K562 (cell line): ENCODE measurements at regions not wholly inside any gene's neighbourhood (a gene's known extent, or its start where the extent isn't known, plus 50 kb on each side); places are given as distances from the start of the nearest gene placed in this dataset.

Experiments
- ATAC-seq: fragments of 200-7000 bp; cut with Tn5 transposase; 3 replicates; pipeline ENCODE4 v1.9.1; 2020; ENCODE audit warnings: moderate library complexity
- BruUV-seq: library from RNA; stranded (reverse); fragments of 400-500 nt; replicated peaks from 2 replicates; lab custom pipeline; 2021; lab: Mats Ljungman, UMichigan
- CTCF ChIA-PET: fragments of 300-600 bp; formaldehyde crosslinking; extraction: SDS; loops from one replicate; lab custom pipeline; 2021; ENCODE audit warnings: low intra/inter-chr PET ratio; lab: Yijun Ruan, JAX
- POLR2A ChIA-PET: fragments of 300-600, 350-650 bp; sonication (Branson Sonifier 250); formaldehyde crosslinking; extraction: SDS; loops from one replicate; lab custom pipeline; 2021; ENCODE audit warnings: antibody characterized with exemption, inconsistent platforms; lab: Yijun Ruan, JAX
- DNase-seq, 4 experiments: peaks; one replicate each; pipeline versions ENCODE4 v3.0.0 to v3.0.0-alpha.2; 2011 to 2018; ENCODE audit warnings: low spot score in 3 of 4, mixed read lengths in 3 of 4; ENCODE audit errors: extremely low read depth in 1 of 4
- FAIRE-seq: peaks from 2 replicates; lab custom pipeline; 2011; peaks lifted over from hg19 to GRCh38; lab: Jason Lieb, UNC
- H2AFZ ChIP-seq: 2 replicates; pipeline ENCODE4 v1.6.0; 2011; ENCODE audit warnings: low read depth, low read length, control low read depth, inconsistent platforms
- H3K27ac ChIP-seq: fragments of 200-600 bp; 3 replicates; pipeline ENCODE4 v1.8.0; 2011; ENCODE audit warnings: low read depth, mild to moderate bottlenecking, control low read depth, inconsistent platforms, low read length, moderate library complexity, mixed read lengths; ENCODE audit errors: extremely low read depth
- H3K27me3 ChIP-seq, 2 experiments: fragments of 300-600 bp in 1 of 2; 2 replicates in 1 of 2; 3 replicates in 1 of 2; pipeline versions ENCODE4 v1.6.0 to v1.8.0; 2011; ENCODE audit warnings: inconsistent platforms in 2 of 2, low read length in 2 of 2, mild to moderate bottlenecking in 1 of 2, mixed read lengths in 1 of 2, moderate library complexity in 1 of 2; ENCODE audit not compliant: control insufficient read depth in 2 of 2, insufficient read depth in 2 of 2
- H3K36me3 ChIP-seq: fragments of 300-600 bp; 3 replicates; pipeline ENCODE4 v1.8.0; 2011; ENCODE audit warnings: mild to moderate bottlenecking, low read length, inconsistent platforms; ENCODE audit not compliant: control insufficient read depth, insufficient read depth
- H3K4me1 ChIP-seq, 2 experiments: fragments of 200-600 bp in 1 of 2; replicated peaks in 1 of 2; 2 replicates in 1 of 2; 3 replicates in 1 of 2; pipeline versions ENCODE4 v1.5.1 to v1.8.0; 2011; ENCODE audit warnings: inconsistent platforms in 2 of 2, low read length in 2 of 2, mild to moderate bottlenecking in 1 of 2, mixed read lengths in 1 of 2, moderate library complexity in 1 of 2; ENCODE audit not compliant: control insufficient read depth in 2 of 2, insufficient read depth in 2 of 2
- H3K4me2 ChIP-seq: 2 replicates; pipeline ENCODE4 v1.6.1; 2011; ENCODE audit warnings: low read length, control low read depth, inconsistent platforms, mixed read lengths; ENCODE audit not compliant: insufficient read depth
- H3K4me3 ChIP-seq: fragments of 200-600 bp; sonication (generic), shearing (Covaris generic); 2 replicates; pipeline ENCODE4 v1.5.1; 2016; ENCODE audit warnings: control low read depth, inconsistent platforms
- H3K79me2 ChIP-seq: fragments of 200-600 bp; 3 replicates; pipeline ENCODE4 v1.8.0; 2011; ENCODE audit warnings: low read length, inconsistent platforms; ENCODE audit not compliant: control insufficient read depth, insufficient read depth
- H3K9ac ChIP-seq, 2 experiments: 2 replicates each; pipeline versions ENCODE4 v1.6.0 to v1.6.1; 2011; ENCODE audit warnings: low read depth in 2 of 2, low read length in 2 of 2, control low read depth in 1 of 2, inconsistent platforms in 1 of 2, mild to moderate bottlenecking in 1 of 2, mixed read lengths in 1 of 2; ENCODE audit not compliant: insufficient read depth in 1 of 2
- H3K9me1 ChIP-seq: one replicate; pipeline ENCODE4 v1.6.0; 2011; ENCODE audit warnings: inconsistent platforms, mild to moderate bottlenecking, low read length, moderate library complexity; ENCODE audit not compliant: control insufficient read depth, insufficient read depth
- H3K9me3 ChIP-seq: replicated peaks from 2 replicates; pipeline ENCODE4 v1.5.1; 2011; ENCODE audit warnings: low read depth, low read length, inconsistent platforms; ENCODE audit not compliant: control insufficient read depth, insufficient read depth
- H4K20me1 ChIP-seq: replicated peaks from 2 replicates; pipeline ENCODE4 v1.6.1; 2011; ENCODE audit warnings: low read length, inconsistent platforms, mixed read lengths; ENCODE audit not compliant: control insufficient read depth, insufficient read depth
- KLF6 ChIP-seq: fragments of 250-450 bp; sonication (Bioruptor Pico); IDR thresholded peaks from 2 replicates; pipeline ENCODE4 v1.4.0; 2020; ENCODE audit warnings: mild to moderate bottlenecking, moderate library complexity, borderline replicate concordance
- MAZ ChIP-seq, 2 experiments: fragments of 450-650 bp in 1 of 2; sonication (generic) in 1 of 2; formaldehyde crosslinking; IDR thresholded peaks in 1 of 2; conservative IDR thresholded peaks in 1 of 2; 2 replicates each; pipeline versions ENCODE4 v1.4.0 to v1.5.0; 2020; ENCODE audit warnings: mild to moderate bottlenecking in 1 of 2, missing genetic modification reagents in 1 of 2
- MGA ChIP-seq: fragments of 450-650 bp; IDR thresholded peaks from 2 replicates; pipeline ENCODE4 v1.6.1; 2016; ENCODE audit warnings: mild to moderate bottlenecking, moderate library complexity
- SMC3 ChIP-seq: conservative IDR thresholded peaks from 2 replicates; pipeline ENCODE4 v1.6.1; 2011; ENCODE audit warnings: low read depth, low read length, improper control_type of control experiment; ENCODE audit not compliant: insufficient read depth
- SOX6 ChIP-seq: fragments of 450-650 bp; IDR thresholded peaks from 2 replicates; pipeline ENCODE4 v1.6.1; 2014; ENCODE audit warnings: mild to moderate bottlenecking
- WGBS: fragments of 100-300 bp; shearing (Covaris generic); methylation state at CpG from one replicate; pipeline ENCODE4 v1.1.6; 2016; ENCODE audit warnings: low coverage, mixed read lengths; ENCODE audit not compliant: insufficient coverage; ENCODE audit errors: missing lambda C conversion rate; 5-methylcytosine and 5-hydroxymethylcytosine counted together
- in situ Hi-C: fragments of 300-500 bp; cut with MboI; formaldehyde crosslinking; loops from 4 replicates; pipeline ENCODE4 v1.15.0; 2018; ENCODE audit warnings: inconsistent platforms, mixed read lengths
- intact Hi-C: fragments of 100-400 bp; cut with micrococcal nuclease; formaldehyde crosslinking; loops from 2 replicates; pipeline ENCODE4 v1.14.2; 2022

GRCh38 chr6:156183678-156184077, 593.5 kb upstream of the ARID1B start:
- CTCF ChIA-PET, result no interaction called here
- no TSS peak for BruUV-seq

GRCh38 chr6:156182356-156182755, 594.8 kb upstream of the ARID1B start:
- Histone ChIP-seq H3K9me1 (no peaks in the 10 kb centered on the region), H3K9me3 (0 out of 2 replicates have a peak, but pooled peaks cover 2% of the 10 kb centered on the region), H3K9ac (no peak overlapping the region), H3K4me2 (no peak overlapping the region), H3K4me1 (no peaks in the 10 kb centered on the region), H3K27me3 (no peaks in the 10 kb centered on the region), H3K4me3 (no peak overlapping the region), H4K20me1 (no peaks in the 10 kb centered on the region), H2AFZ (no peak overlapping the region), H3K36me3 (no peaks in the 10 kb centered on the region), H3K79me2 (no peaks in the 10 kb centered on the region), H3K27ac (no peak overlapping the region)
- FAIRE-seq, result no peak
- ChIA-PET CTCF (no interaction called here), POLR2A (no interaction called here)
- 3% methylated on average over 2 of the region's 2 CpGs for WGBS
- in situ Hi-C loops (no loop called here), intact Hi-C loops (no loop called here)
- no peak for ATAC-seq
- no TSS peak for BruUV-seq
- DNase-seq, result no peak
- no peak for TF ChIP-seq SOX6
- TF ChIP-seq MGA, result no peak
- TF ChIP-seq SMC3, result no peak

More at GRCh38 chr6:156183678-156184077, 593.5 kb upstream of the ARID1B start:
- Histone ChIP-seq H3K27me3 (no peaks in the 10 kb centered on the region), H3K36me3 (no peaks in the 10 kb centered on the region), H2AFZ (no peak overlapping the region), H3K27ac (no peak overlapping the region), H3K9me3 (no peaks in the 10 kb centered on the region), H3K4me2 (no peak overlapping the region), H3K4me1 (no peaks in the 10 kb centered on the region), H3K4me3 (no peak overlapping the region), H3K9ac (no peak overlapping the region), H3K9me1 (no peaks in the 10 kb centered on the region), H3K79me2 (no peaks in the 10 kb centered on the region), H4K20me1 (no peaks in the 10 kb centered on the region)
- in situ Hi-C loops, result no loop called here
- intact Hi-C loops, result no loop called here
- WGBS, result 0% methylated on average over 3 of the region's 3 CpGs
- ATAC-seq, result no peak
- TF ChIP-seq MAZ (CRISPR knock-in tag; conservative IDR thresholded peaks at IDR 0.05 in 1 of 2, IDR thresholded peaks at IDR 0.05 in 1 of 2) (no peak), KLF6 (CRISPR knock-in tag) (no peak)
- DNase-seq, result no peak
- no peak for FAIRE-seq
- POLR2A ChIA-PET, result no interaction called here
